Thyroid gland (tissue), 4 donors: ENCODE measurements at regions not wholly inside any gene's neighbourhood (a gene's known extent, or its start where the extent isn't known, plus 50 kb on each side); places are given as distances from the start of the nearest gene placed in this dataset.

Source experiments
- DNase-seq, 2 donors: peaks; one replicate each; pipeline ENCODE4 v3.0.0-alpha.2; 2019
- H3K27ac ChIP-seq, 3 donors: fragments of 200-600 bp; sonication (generic); 1 replicate in 2 of 3; 2 replicates in 1 of 3; pipeline ENCODE4 v1.5.1; 2016 to 2019; ENCODE audit warnings: mild to moderate bottlenecking in 1 of 3, moderate library complexity in 1 of 3
- H3K27me3 ChIP-seq: fragments of 200-600 bp; sonication (generic); one replicate; pipeline ENCODE4 v1.5.1; 2019
- H3K36me3 ChIP-seq, 2 donors: fragments of 200-600 bp; sonication (generic); one replicate each; pipeline ENCODE4 v1.5.1; 2016 to 2019
- H3K4me1 ChIP-seq, 2 donors: fragments of 200-600 bp; sonication (generic); one replicate each; pipeline ENCODE4 v1.5.1; 2017 to 2019
- H3K4me3 ChIP-seq, 3 donors: fragments of 200-600 bp; sonication (generic); replicated peaks in 1 of 3; 1 replicate in 2 of 3; 2 replicates in 1 of 3; pipeline ENCODE4 v1.5.1; 2016; ENCODE audit warnings: mild to moderate bottlenecking in 1 of 3
- H3K9me3 ChIP-seq: fragments of 200-600 bp; sonication (generic); one replicate; pipeline ENCODE4 v1.5.1; 2017
- POLR2A ChIP-seq, 2 donors: fragments of 450-650 bp; IDR thresholded peaks; one replicate each; pipeline ENCODE4 v1.6.1; 2017; ENCODE audit warnings: antibody characterized with exemption in 2 of 2, mild to moderate bottlenecking in 2 of 2, moderate library complexity in 1 of 2
- WGBS, 2 donors: methylation state at CpG; one replicate each; pipeline ENCODE4 v1.1.5; 2017; 5-methylcytosine and 5-hydroxymethylcytosine counted together
- intact Hi-C: fragments of 100-400 bp; cut with DNase I; formaldehyde crosslinking; loops from one replicate; pipeline ENCODE4 v1.15.1; 2023
- TF ChIP-seq, protein P1 (sequence below), 6 experiments: fragments of 200-600 bp in 3 of 6; fragments of 450-650 bp in 3 of 6; sonication (generic) in 3 of 6; IDR thresholded peaks; one replicate each; pipeline ENCODE4 v1.5.1; 2016 to 2019; ENCODE audit warnings: antibody characterized with exemption in 6 of 6, mild to moderate bottlenecking in 2 of 6, inconsistent platforms in 1 of 6, moderate library complexity in 1 of 6

DNA sequence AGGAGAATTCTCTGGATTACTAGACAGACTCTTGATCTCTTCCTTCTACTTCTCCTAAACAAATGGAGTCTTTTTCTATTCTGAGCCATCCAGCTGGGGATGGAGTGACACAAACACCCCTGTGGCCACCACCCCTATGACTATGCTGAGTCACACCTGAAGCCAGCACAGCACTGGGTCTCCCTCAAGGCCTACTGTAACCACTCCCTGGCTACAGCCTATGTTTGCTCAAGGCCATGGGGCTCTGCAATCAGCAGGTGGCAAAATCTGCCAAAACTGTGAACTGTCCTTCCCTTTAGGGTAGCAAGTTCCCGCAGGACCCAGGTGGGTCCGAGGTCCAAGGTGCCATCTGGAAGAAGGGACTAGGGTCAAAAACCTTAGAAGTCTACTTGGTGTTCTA lies 132.3 kb downstream of the TINAG start:
- Histone ChIP-seq H3K9me3 (no peaks in the 10 kb centered on the region), H3K4me3 (no peak overlapping the region), H3K36me3 (no peaks in the 10 kb centered on the region), H3K27ac (no peak overlapping the region), H3K4me1 (no peaks in the 10 kb centered on the region), H3K27me3 (no peaks in the 10 kb centered on the region)
- 91 to 100% methylated on average over 2 of the region's 2 CpGs for WGBS, 2 donors
- intact Hi-C loops = no loop called here
- TF ChIP-seq, protein P1, sequence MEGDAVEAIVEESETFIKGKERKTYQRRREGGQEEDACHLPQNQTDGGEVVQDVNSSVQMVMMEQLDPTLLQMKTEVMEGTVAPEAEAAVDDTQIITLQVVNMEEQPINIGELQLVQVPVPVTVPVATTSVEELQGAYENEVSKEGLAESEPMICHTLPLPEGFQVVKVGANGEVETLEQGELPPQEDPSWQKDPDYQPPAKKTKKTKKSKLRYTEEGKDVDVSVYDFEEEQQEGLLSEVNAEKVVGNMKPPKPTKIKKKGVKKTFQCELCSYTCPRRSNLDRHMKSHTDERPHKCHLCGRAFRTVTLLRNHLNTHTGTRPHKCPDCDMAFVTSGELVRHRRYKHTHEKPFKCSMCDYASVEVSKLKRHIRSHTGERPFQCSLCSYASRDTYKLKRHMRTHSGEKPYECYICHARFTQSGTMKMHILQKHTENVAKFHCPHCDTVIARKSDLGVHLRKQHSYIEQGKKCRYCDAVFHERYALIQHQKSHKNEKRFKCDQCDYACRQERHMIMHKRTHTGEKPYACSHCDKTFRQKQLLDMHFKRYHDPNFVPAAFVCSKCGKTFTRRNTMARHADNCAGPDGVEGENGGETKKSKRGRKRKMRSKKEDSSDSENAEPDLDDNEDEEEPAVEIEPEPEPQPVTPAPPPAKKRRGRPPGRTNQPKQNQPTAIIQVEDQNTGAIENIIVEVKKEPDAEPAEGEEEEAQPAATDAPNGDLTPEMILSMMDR (IDR thresholded peaks at IDR 0.05) = no peak
- no peak for TF ChIP-seq POLR2A (IDR thresholded peaks at IDR 0.05)
- no peak for DNase-seq

DNA sequence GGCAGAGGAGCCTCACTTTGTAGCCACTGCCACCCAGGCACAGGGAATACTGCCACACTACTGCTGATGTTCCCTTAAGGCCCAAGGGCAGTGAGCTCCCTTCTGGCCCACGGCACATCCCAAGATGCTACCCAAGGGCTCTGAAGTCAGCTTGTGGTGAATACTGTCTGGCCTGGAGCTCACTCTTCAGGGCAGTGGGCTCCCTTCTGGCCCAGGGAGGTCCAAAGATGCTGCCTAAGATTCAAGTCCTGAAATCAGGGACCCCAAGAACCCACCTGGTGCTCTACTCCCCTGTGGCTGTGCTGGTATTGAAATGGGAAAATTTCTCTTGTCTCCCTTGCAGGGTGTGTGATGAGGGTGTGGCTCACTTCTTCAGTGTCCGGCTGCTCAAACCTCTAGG lies 132.8 kb downstream of the TINAG start:
- no peak overlapping the region for H3K4me3 ChIP-seq
- no peaks in the 10 kb centered on the region for H3K4me1 ChIP-seq
- no peaks in the 10 kb centered on the region for H3K36me3 ChIP-seq
- no peak for DNase-seq
- H3K27ac ChIP-seq = no peak overlapping the region
- H3K9me3 ChIP-seq = no peaks in the 10 kb centered on the region
- TF ChIP-seq, protein P1 (IDR thresholded peaks at IDR 0.05) = no peak
- TF ChIP-seq POLR2A (IDR thresholded peaks at IDR 0.05) = no peak
- H3K27me3 ChIP-seq = no peaks in the 10 kb centered on the region
- 87 to 92% methylated on average over 2 of the region's 2 CpGs for WGBS, 2 donors
- intact Hi-C loops = no loop called here

DNA sequence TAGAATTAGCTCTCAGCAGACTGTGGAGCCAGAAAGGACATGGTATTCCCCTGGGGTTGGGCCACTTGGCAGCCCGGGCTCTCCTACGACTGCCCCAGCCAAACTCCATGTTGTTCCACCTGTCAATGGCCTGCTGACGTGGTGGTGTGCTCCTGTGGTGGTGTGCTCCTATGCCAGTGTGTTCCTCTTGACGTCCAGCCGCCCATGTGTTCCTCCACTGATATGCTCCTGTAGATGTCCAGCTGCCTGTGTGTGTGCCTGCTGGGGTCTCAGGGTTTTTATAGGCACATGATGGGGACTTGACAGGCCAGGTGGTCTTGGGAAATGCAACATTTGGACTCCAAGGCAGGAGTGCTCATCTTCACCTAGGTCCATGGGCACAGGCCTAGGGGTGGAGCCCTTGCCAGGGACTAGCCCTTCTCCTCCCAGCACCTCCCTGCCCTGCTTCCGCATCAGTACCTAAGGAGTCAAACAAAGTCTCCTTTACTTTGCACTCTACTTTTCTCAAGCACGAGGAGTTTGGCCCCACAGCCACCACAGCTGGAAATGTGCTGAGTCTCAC lies 133.5 kb downstream of the TINAG start:
- DNase-seq = no peak
- intact Hi-C loops = no loop called here
- no peak overlapping the region for H3K4me3 ChIP-seq
- H3K27ac ChIP-seq = no peak overlapping the region
- TF ChIP-seq, protein P1 (IDR thresholded peaks at IDR 0.05) = no peak
- TF ChIP-seq POLR2A (IDR thresholded peaks at IDR 0.05) = no peak
- no peaks in the 10 kb centered on the region for H3K9me3 ChIP-seq
- WGBS, 2 donors = 86 to 97% methylated on average over 5 to 7 of the region's 7 CpGs
- H3K4me1 ChIP-seq = no peaks in the 10 kb centered on the region
- no peaks in the 10 kb centered on the region for H3K27me3 ChIP-seq
- no peaks in the 10 kb centered on the region for H3K36me3 ChIP-seq

DNA sequence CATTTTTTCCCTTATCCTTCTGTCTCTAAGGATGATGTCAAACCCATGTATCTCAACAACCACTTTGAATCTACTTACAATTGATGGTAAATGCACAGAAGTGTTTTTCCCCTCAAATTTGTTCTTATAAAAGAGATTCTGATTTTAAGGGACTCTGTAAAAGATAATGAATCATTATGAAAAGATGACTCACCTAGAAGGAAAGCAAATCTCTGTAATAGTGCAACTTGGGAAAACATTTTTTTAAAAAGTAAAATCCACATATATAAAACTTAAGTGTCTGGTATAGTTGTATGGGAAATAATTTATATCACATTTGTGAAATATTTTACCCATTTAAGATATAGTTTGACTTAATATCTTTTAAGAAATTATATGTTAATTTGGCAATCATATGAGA lies 137.0 kb downstream of the TINAG start:
- H3K4me3 ChIP-seq = no peak overlapping the region
- no peak overlapping the region for H3K27ac ChIP-seq
- H3K27me3 ChIP-seq = no peaks in the 10 kb centered on the region
- H3K9me3 ChIP-seq = no peaks in the 10 kb centered on the region
- TF ChIP-seq, protein P1 (IDR thresholded peaks at IDR 0.05) = no peak
- no peak for TF ChIP-seq POLR2A (IDR thresholded peaks at IDR 0.05)
- no peak for DNase-seq
- H3K4me1 ChIP-seq = no peaks in the 10 kb centered on the region
- no peaks in the 10 kb centered on the region for H3K36me3 ChIP-seq
- intact Hi-C loops = no loop called here

DNA sequence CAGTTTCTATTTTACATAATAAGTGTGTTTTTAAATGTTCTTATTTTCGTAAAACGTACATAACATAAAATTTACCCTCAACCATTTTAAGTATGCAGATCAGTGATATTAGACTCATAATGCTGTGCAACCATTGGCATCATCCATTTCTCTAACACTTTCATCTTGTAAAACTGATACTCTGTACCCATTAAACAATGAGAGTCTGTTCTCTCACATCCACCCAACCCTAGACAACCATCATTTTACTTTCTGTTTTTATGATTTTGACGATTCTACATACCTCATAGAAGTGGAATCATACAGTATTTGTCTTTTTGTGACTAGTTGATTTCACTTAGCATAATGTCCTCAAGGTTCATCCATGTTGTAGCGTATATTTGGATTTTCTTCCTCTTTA lies 140.4 kb downstream of the TINAG start:
- Histone ChIP-seq H3K4me1 (no peaks in the 10 kb centered on the region), H3K27ac (no peak overlapping the region), H3K4me3 (no peak overlapping the region), H3K9me3 (no peaks in the 10 kb centered on the region), H3K27me3 (no peaks in the 10 kb centered on the region), H3K36me3 (no peaks in the 10 kb centered on the region)
- intact Hi-C loops = no loop called here
- WGBS, 2 donors = 68 to 79% methylated on average over 4 of the region's 4 CpGs
- no peak for TF ChIP-seq POLR2A (IDR thresholded peaks at IDR 0.05)
- DNase-seq = no peak

DNA sequence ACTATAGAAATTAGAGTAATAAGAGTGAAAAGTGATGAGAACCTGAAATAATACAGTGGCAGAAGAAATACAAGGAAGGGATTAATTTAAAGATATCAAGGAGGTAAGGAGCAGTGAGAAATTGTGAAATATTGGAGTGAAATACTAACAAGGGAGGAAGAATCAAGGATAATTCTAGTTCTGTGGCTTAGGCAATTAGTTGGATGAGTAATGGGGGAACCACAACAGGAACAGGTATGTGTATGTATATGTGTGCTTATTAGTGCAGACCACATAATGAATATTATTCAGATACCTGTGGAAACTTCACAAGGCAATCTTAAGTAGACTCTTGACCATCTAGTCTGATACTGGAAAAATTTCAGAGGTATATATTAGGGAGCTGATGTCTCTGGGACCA lies 143.3 kb downstream of the TINAG start:
- Histone ChIP-seq H3K27me3 (no peaks in the 10 kb centered on the region), H3K9me3 (no peaks in the 10 kb centered on the region), H3K27ac (no peak overlapping the region), H3K36me3 (no peaks in the 10 kb centered on the region), H3K4me1 (no peaks in the 10 kb centered on the region), H3K4me3 (no peak overlapping the region)
- TF ChIP-seq, protein P1 (IDR thresholded peaks at IDR 0.05) = no peak
- TF ChIP-seq POLR2A (IDR thresholded peaks at IDR 0.05) = no peak
- no peak for DNase-seq
- intact Hi-C loops = no loop called here
